ENCODE measurements at regions not wholly inside any gene's neighbourhood (a gene's known extent, or its start where the extent isn't known, plus 50 kb on each side); places are given as distances from the start of the nearest gene placed in this dataset.

DNA sequence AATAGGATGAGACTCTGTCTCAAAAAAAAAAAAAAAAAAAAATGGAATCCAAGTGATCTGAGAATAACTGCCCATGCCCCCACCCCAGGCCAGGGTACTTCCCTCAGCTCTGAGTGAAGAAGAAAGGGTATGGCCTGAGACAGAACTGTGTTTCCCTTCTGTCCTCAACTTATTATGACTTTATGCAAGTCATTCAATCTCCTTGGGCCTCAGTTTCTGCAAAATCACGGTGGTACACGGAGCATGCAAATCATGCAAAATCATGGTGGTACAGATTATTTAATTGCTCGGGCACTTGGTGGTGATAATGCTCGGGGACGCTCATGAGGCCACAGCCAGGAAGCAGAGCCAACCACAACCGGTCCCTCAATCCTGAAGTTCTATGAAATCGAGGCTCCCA lies 56.5 kb upstream of the TBX3 start:
- DNase-seq (ENCODE audit: low spot score) = no peak

DNA sequence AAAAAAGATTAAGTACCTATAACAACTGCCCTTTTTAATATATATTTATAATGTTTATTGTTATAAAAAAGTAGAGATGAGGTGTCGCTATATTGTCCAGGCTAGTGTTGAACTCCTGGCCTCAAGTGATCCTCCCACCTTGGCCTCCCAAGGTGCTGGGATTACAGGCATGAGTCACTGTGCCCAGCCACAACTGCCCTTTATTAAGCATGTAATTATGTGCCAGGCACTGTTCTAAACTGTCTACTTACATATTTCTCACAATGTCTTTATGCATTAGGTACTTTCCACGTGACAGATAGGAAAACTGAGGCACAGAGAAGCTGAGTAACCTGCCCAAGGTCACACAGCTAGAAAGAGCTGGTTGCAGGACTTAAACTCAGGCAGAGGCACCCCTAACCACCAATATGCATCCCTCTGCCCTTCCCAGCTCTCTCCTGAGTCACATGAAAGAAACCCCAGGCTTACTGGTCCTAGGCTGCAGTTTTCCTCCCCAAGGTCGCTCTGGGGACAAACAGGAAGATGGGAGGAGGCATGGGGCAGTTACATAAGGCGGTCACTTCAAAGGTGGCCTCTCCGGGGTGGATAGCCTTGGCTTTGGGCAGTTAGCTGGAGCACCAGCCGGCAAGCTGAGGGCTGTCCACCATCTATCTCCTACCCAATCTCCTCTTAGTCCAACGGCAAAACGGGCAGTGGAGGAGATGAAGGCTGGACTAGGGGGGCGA lies 54.6 kb upstream of the TBX3 start:
- no peak for DNase-seq (ENCODE audit: low spot score)

DNA sequence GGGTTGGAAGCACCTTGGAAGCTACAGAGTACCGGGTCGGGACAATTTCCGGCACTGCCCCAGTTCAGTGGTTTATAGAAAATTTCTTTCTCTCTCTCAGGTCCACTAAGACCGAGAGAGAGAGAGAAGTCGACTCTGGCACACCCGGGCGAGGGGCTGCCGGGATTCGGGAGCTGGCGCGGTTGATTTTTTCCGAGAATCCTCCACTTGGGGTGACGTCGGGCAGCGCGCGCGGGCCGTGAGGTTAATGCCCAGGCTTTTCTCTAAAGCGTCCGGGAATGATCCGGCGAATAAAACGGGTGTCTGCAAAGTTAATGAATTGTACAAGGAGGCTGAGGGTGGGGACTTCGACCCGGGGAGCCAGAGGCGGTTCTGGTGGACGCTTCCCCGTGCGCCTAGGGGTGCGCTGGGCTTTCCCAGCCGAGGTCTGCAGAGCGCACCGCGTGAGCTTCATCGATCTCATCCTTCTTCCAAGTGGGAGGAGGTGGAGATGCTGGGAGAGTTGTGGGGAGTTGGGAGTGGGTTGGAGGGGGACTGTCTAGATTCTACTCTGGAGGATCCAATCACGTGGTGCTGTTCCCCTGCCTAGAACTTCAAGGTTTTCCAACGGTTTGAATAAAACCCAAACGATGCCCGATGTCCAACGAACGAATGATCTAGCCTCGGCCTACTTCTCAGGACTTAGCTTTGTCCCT lies 51.9 kb upstream of the TBX3 start:
- DNase-seq (ENCODE audit: low spot score) = no peak

DNA sequence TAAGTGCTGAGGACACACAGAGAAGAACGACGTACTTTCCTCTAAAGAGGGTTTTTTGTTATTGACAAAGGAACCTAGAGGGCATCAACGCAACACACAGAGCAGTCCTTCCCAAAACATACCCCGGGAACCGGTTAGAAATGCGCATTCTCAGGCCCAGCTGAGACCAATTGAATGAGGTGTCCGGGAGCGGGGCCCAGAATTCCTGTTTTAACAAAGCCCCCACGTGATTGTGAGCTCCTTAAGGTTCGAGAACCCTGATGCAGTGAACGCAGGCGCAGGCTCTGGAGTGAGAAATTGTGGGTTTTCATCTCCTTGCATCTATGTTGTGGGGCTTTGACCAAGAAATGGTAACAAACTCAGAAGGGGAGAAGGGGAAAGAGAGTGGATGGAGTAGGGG lies 51.0 kb upstream of the TBX3 start:
- DNase-seq (ENCODE audit: low spot score) = no peak

DNA sequence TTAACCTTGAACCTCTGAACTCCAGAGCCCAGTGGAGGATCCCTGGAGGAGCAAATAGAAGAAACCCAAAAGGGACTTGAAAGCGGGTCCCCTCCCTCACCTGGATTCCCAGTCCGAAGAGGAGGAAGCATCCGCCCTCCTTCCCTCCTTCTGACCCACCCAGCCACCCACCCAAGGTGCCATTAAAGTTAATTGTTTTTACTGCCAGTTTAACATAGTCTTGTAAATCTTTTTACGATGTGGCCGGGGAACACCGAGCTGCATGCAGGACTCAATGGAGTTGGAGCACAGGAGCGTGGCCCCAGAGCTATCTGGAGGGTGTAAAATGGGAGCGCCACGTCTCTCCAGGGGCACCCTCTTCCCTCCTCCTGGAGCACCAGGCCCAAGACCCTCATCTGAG lies 49.9 kb upstream of the TBX3 start:
- no peak for DNase-seq (ENCODE audit: low spot score)
